Activated T-helper 1 cell treated with anti-CD3 and anti-CD28 coated beads, Interleukin-12 subunit alpha, Interleukin-12 subunit beta, Interleukin-2, Interleukin-4 antibody, amounts not matched to agents 30 ng/mL and 10 ng/mL and 1 ng/mL, durations not matched to agents 14 hours and 24 hours and 36 hours (primary cell): ENCODE measurements at regions not wholly inside any gene's neighbourhood (a gene's known extent, or its start where the extent isn't known, plus 50 kb on each side); places are given as distances from the start of the nearest gene placed in this dataset.

ENCODE experiments used
- DNase-seq: peaks from one replicate; pipeline ENCODE4 v3.0.0; 2021; ENCODE audit warnings: low spot score
- H3K27ac Mint-ChIP-seq: one replicate; pipeline ENCODE4 v1.8.0; 2021; ENCODE audit warnings: mild to moderate bottlenecking, mixed read lengths
- H3K27me3 Mint-ChIP-seq: one replicate; pipeline ENCODE4 v1.8.0; 2022; ENCODE audit warnings: mild to moderate bottlenecking, moderate library complexity, mixed read lengths; ENCODE audit not compliant: insufficient read depth
- H3K36me3 Mint-ChIP-seq: one replicate; pipeline ENCODE4 v1.8.0; 2021; ENCODE audit warnings: low read depth, mixed read lengths
- H3K4me1 Mint-ChIP-seq: one replicate; pipeline ENCODE4 v1.8.0; 2021; ENCODE audit warnings: low read depth, mixed read lengths
- H3K4me3 Mint-ChIP-seq: one replicate; pipeline ENCODE4 v1.8.0; 2021; ENCODE audit warnings: mild to moderate bottlenecking, moderate library complexity, mixed read lengths
- H3K9me3 Mint-ChIP-seq: one replicate; pipeline ENCODE4 v1.8.0; 2021; ENCODE audit warnings: mixed read lengths
- intact Hi-C: fragments of 100-400 bp; cut with micrococcal nuclease; formaldehyde crosslinking; loops from one replicate; pipeline ENCODE4 v1.15.1; 2024

DNA sequence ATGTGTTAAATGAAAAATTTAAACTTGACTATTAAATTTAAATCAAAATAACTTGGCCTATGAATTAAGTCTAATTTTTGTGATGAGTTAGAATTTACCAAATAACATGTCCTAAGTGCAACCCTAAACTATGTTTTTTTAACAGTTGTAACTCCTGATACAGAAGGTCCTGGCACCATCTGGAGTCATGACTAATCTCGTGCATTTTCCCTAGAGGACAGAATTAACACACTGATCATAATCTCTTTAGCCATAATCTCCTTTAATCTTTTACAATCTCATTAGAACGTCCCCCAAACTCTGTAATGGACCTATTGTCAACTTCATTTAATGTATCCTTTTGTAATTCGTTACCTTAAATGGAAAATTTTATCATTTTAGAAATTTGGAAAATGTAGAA is 100.6 kb downstream of the SUCNR1 start:
- no peak overlapping the region for H3K4me3 Mint-ChIP-seq
- H3K9me3 Mint-ChIP-seq = no peaks in the 10 kb centered on the region
- H3K4me1 Mint-ChIP-seq = peaks cover 4% of the 10 kb centered on the region
- H3K27ac Mint-ChIP-seq = no peak overlapping the region
- no peaks in the 10 kb centered on the region for H3K36me3 Mint-ChIP-seq
- intact Hi-C loops = no loop called here
- peaks cover 10% of the 10 kb centered on the region for H3K27me3 Mint-ChIP-seq
- no peak for DNase-seq

DNA sequence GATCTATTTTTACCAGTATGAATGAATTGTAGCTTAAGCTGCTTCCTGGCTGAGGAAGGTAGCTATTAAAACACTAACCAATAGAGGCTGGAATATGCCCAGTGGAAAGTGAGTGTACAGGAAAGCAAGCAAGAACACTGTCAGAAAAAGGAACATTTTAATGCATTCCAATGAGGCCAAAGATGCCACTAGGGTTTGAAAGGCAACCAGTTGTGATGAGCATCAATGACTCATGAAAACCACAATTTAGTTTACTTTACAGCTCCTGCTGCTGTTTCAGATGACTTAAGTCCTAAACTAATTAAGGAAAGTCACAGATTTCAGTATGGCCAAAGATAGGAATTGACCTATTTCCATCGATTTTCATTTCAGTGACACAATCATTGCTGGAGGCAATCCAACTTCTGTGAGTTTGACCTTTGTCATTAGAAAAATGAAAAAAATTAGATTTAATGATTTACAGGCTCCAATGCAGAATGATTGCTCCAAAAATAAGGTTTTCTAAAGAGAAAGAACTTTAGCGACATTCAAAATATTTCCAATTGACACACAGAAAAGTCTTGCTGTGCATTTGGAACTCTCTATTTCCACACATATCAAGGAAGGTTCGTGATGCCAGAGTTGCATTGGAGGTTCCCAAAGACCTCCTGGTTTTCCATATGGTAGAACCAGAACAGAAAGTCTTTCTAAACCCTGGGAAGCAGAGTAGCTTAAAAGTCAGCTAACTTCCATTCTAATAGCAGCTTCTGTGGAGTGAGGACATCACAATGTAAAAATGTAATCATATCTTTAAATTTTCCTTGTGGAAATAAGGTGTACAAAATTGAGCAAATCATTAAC is 103.0 kb downstream of the SUCNR1 start:
- no peak overlapping the region for H3K27ac Mint-ChIP-seq

DNA sequence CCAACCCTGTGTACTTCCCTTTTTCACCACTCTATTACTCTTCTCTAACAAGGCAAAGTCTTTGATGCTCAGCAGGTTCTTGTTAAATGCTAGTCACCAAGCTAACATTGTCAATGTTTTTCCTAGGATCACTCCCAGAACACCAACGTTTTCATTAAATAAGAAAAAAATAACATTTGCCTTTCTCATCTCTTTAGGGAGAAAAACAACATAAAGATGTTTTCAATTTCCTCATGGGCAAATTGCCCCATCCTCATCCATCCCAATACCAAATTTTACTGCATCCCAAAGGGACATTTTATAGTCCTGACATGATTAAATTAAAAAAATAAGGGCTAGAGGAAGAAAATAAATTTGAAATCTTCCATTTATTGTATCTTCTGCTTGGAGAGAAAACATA is 106.5 kb downstream of the SUCNR1 start:
- Mint-ChIP-seq H3K27ac (no peak overlapping the region), H3K9me3 (no peaks in the 10 kb centered on the region), H3K4me3 (no peak overlapping the region), H3K27me3 (peaks cover 4% of the 10 kb centered on the region), H3K4me1 (peaks cover 4% of the 10 kb centered on the region), H3K36me3 (no peaks in the 10 kb centered on the region)
- DNase-seq = no peak
- intact Hi-C loops = no loop called here

More for the DNA sequence above, 103.0 kb downstream of the SUCNR1 start:
- Mint-ChIP-seq H3K4me1 (peaks cover 4% of the 10 kb centered on the region), H3K27me3 (peaks cover 10% of the 10 kb centered on the region), H3K36me3 (no peaks in the 10 kb centered on the region), H3K4me3 (no peak overlapping the region), H3K9me3 (no peaks in the 10 kb centered on the region)
- DNase-seq = no peak
- intact Hi-C loops = no loop called here

DNA sequence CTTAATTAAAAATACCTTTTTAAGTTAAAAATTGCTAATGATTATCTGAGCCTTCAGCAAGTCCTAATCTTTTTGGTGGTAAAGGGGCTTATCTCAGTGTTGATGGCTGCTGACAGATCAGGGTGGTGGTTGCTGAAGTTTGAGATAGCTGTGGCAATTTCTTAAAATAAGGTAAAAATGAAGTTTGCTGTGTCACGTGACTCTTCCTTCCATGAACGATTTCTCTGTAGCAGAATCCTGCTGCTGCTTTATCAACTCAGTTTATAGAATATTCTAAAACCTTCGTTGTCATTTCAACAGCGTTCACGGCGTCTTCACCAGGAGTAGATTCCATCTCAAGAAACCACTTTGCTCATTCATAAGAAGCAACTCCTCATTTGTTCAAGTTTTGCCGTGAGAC is 110.1 kb downstream of the SUCNR1 start:
- Mint-ChIP-seq H3K27me3 (peaks cover 9% of the 10 kb centered on the region), H3K9me3 (no peaks in the 10 kb centered on the region), H3K27ac (no peak overlapping the region), H3K4me1 (no peaks in the 10 kb centered on the region), H3K4me3 (no peak overlapping the region), H3K36me3 (no peaks in the 10 kb centered on the region)
- no peak for DNase-seq
- intact Hi-C loops = no loop called here

DNA sequence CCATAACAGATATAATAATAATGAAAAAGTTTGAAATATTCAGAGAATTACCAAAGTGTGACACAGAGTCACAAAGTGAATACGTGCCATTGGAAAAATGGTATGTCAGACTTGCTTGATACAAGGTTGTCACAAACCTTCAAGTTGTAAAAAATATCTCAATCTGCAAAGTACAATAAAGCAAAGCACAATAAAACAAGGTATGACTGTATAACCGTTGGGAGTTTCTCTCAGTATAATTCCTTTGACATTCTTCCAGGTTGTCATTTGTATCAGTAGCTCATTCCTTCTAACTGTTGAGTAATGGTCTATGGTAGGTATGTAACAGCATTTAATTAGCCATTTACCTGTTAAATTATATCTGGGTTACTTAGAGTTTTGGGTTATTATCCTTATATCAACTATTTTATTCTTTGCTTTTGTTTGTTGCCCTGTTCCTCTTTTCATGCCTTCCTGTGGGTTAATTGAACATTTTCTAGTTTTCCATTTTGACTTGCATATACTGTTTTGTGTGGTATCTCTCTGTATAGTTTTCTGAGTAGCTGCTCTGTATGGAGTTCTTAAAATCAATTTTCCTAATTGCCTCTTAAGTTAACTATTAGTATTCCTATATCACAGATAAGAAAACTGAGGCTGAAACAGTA is 112.5 kb downstream of the SUCNR1 start:
- H3K36me3 Mint-ChIP-seq = no peaks in the 10 kb centered on the region
- no peaks in the 10 kb centered on the region for H3K4me1 Mint-ChIP-seq
- no peak overlapping the region for H3K27ac Mint-ChIP-seq
- H3K9me3 Mint-ChIP-seq = no peaks in the 10 kb centered on the region
- intact Hi-C loops = no loop called here
- peaks cover 12% of the 10 kb centered on the region for H3K27me3 Mint-ChIP-seq
- no peak overlapping the region for H3K4me3 Mint-ChIP-seq
- no peak for DNase-seq

DNA sequence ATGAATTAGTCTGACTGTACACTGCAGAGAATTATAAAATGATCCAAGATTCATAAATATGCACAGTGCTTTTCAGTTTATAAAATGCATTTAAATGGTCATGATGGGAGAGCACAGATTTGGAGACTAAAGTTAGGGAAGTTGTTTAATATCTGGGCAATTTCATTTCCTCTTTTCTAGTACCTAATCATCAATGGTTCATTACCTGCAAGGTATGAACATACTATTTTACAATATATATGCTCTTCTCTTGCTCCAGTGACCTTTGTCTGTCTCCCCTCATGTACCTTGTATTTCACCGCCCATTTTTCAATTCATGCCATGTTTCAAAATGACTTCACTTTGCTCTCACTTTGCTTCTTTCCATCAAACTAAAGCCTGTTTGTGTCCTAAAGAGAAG is 114.5 kb downstream of the SUCNR1 start:
- Mint-ChIP-seq H3K4me3 (no peak overlapping the region), H3K36me3 (no peaks in the 10 kb centered on the region), H3K4me1 (no peaks in the 10 kb centered on the region), H3K27ac (no peak overlapping the region), H3K9me3 (no peaks in the 10 kb centered on the region), H3K27me3 (peaks cover 12% of the 10 kb centered on the region)
- intact Hi-C loops = no loop called here
- DNase-seq = no peak

DNA sequence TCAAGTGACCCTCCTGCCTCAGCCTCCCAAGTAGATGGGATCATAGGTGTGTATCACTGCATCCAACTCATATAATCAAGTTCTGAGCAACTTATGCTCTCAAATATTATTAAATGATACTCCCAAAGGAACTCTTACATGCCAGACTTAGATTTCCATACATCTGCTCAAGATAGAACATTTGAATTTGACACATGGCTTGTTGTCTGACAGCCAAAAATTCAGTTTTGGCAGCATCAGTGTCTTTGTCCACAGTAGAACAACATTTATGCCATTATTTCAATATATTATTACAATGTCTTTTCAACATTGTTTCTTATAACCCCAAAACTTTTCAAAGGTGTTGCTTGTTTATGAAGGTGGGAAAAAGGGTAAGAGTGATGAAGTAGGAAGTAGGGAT is 116.2 kb downstream of the SUCNR1 start:
- DNase-seq = no peak
- Mint-ChIP-seq H3K36me3 (no peaks in the 10 kb centered on the region), H3K9me3 (no peaks in the 10 kb centered on the region), H3K4me3 (no peak overlapping the region), H3K4me1 (no peaks in the 10 kb centered on the region), H3K27me3 (peaks cover 12% of the 10 kb centered on the region), H3K27ac (no peak overlapping the region)
- intact Hi-C loops = no loop called here

DNA sequence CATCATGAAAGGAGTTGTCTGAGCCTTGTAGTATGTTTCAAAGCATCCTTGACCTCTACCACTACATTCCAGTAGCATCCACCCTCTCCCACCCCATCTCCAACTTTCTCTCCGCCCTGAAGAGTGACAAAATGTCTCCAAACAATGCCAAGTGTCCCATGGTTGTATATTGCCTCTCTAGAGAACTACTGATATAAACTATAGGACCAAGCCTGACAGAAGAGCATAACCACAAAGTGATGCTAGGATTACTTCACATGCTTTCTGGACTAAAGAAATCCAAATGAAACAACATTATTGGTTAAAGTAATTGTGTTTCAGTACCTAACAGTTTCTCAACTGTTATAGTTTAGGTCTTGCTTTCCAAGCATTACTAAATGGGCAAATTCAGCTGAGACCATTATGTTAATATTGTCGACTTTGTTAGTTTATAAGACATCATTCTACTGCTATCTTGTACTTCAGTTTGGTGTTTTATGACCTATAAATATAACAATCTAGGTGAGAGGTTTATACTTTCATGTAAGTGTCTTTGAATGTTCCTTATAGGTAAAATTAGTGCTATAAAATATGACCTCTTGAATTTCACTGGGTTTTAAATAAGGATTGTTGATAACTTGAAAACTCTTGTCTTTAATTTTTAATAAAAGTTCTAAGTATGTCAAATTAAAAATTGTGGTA is 117.4 kb downstream of the SUCNR1 start:
- no peak overlapping the region for H3K4me3 Mint-ChIP-seq
- no peak for DNase-seq
- no peaks in the 10 kb centered on the region for H3K9me3 Mint-ChIP-seq
- H3K27ac Mint-ChIP-seq = no peak overlapping the region
- intact Hi-C loops = no loop called here
- no peaks in the 10 kb centered on the region for H3K36me3 Mint-ChIP-seq
- H3K27me3 Mint-ChIP-seq = peaks cover 13% of the 10 kb centered on the region
- no peaks in the 10 kb centered on the region for H3K4me1 Mint-ChIP-seq

DNA sequence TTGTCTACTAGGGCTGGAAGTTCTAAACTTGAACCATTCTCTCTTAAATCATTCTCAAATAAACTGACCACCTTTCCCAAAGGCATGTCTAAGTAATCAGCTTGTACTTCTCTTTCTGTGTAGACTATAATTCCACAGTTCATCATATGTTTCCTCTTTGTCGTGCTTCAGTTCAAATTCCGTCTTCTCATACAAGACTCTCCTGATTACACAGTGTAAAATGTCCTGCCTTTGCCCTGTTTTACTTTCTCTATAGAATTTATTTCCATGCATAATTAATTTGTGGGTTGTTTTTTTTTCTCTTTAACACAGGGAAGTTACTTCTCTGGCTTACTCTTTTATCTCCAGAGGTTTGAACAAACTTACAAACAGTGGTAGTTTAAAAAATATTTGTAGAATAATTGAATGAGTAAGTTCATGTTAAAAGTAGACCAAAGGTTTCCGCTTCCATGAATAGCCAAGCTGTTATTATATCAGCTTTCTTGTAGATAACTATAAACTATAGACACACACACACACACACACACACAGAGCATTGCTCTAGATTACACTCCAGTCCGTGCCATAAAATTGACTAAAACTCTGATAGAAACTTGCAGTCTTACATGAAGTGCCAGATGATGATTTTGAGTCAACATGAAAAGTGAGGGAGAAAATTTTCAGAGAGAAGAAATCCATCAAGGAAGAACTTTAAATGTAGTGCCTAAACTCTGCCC is 119.0 kb downstream of the SUCNR1 start:
- Mint-ChIP-seq H3K4me3 (no peak overlapping the region), H3K27me3 (peaks cover 13% of the 10 kb centered on the region), H3K36me3 (no peaks in the 10 kb centered on the region), H3K27ac (no peak overlapping the region), H3K9me3 (no peaks in the 10 kb centered on the region), H3K4me1 (no peaks in the 10 kb centered on the region)
- intact Hi-C loops = no loop called here
- no peak for DNase-seq

DNA sequence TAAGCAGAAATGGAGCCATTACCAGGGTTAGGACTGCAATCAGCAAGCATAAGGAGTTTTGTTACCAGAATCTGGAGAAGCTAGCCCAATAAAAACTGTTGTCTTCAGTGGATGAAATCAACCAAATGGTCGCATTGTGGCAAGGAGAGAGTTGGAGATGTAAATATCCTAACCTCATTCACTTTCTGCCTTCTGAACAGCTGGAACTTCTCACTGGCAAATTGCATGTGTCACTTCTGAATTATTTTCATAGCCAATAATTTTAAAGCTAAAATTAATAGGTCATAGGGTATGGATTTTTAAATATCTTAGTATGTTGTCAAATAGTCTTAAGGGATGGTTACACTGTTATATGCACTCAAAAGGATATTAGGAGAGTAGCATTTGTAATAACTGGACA is 121.6 kb downstream of the SUCNR1 start:
- H3K4me3 Mint-ChIP-seq = no peak overlapping the region
- no peaks in the 10 kb centered on the region for H3K4me1 Mint-ChIP-seq
- intact Hi-C loops = no loop called here
- no peak for DNase-seq
- H3K9me3 Mint-ChIP-seq = no peaks in the 10 kb centered on the region
- H3K27me3 Mint-ChIP-seq = peaks cover 9% of the 10 kb centered on the region
- no peak overlapping the region for H3K27ac Mint-ChIP-seq
- H3K36me3 Mint-ChIP-seq = no peaks in the 10 kb centered on the region

DNA sequence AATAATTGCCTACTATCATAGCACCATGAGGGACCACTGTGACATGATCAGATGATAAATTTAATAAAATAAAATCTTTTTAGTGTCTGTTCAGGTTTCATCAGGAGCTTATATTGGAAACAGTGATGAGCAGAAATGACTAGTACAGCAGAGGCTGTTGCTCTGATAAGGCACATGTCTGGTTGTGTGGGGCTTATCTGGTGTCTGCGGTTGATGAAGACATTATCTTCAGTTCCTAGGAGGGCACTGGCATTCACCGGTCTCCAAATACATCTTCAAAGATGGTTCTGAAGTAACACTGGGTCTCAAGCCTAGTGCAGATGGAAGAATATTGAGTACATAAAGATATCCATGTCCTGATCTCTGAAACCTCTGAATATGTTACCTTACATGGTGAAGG is 125.3 kb downstream of the SUCNR1 start:
- H3K27me3 Mint-ChIP-seq = peaks cover 11% of the 10 kb centered on the region
- intact Hi-C loops = no loop called here
- H3K9me3 Mint-ChIP-seq = no peaks in the 10 kb centered on the region
- no peaks in the 10 kb centered on the region for H3K4me1 Mint-ChIP-seq
- no peaks in the 10 kb centered on the region for H3K36me3 Mint-ChIP-seq
- DNase-seq = no peak
- no peak overlapping the region for H3K27ac Mint-ChIP-seq
- H3K4me3 Mint-ChIP-seq = no peak overlapping the region

DNA sequence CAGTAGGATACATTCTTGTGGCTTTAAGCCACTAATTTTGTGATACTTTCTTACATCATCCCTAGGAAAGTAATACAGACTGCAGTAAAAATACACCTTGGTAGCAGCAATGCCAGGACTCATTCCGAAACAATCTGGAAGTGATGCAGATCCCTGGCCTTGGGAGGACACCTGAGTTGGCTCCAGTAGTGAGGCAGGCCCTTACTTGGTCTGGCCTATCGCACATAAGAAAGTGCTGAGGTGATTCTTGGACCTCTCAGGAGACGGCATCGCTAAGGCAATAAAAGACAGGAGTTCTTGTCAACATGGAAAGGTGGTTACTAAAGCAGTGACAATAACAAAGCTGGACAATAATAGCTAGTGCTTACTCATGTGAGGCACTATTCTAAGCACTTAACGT is 126.5 kb downstream of the SUCNR1 start:
- Mint-ChIP-seq H3K27ac (no peak overlapping the region), H3K9me3 (no peaks in the 10 kb centered on the region), H3K27me3 (peaks cover 10% of the 10 kb centered on the region), H3K4me3 (no peak overlapping the region), H3K4me1 (no peaks in the 10 kb centered on the region), H3K36me3 (no peaks in the 10 kb centered on the region)
- DNase-seq = no peak
- intact Hi-C loops = no loop called here
